Breast epithelium (tissue), 3 donors: ENCODE measurements at regions not wholly inside any gene's neighbourhood (a gene's known extent, or its start where the extent isn't known, plus 50 kb on each side); places are given as distances from the start of the nearest gene placed in this dataset.

Experiments
- POLR2A ChIP-seq: fragments of 450-650 bp; IDR thresholded peaks from one replicate; pipeline ENCODE4 v1.6.1; 2016; ENCODE audit warnings: antibody characterized with exemption, mild to moderate bottlenecking, moderate library complexity
- POLR2AphosphoS5 ChIP-seq, 3 donors: sonication (generic); formaldehyde crosslinking; IDR thresholded peaks; one replicate each; pipeline ENCODE4 v1.6.1; 2017; ENCODE audit warnings: antibody characterized with exemption in 3 of 3
- TF ChIP-seq, protein P1 (sequence below), 3 donors: fragments of 450-650 bp; IDR thresholded peaks; one replicate each; pipeline ENCODE4 v1.5.1; 2016 to 2017; ENCODE audit warnings: antibody characterized with exemption in 3 of 3, mild to moderate bottlenecking in 3 of 3, moderate library complexity in 3 of 3

DNA sequence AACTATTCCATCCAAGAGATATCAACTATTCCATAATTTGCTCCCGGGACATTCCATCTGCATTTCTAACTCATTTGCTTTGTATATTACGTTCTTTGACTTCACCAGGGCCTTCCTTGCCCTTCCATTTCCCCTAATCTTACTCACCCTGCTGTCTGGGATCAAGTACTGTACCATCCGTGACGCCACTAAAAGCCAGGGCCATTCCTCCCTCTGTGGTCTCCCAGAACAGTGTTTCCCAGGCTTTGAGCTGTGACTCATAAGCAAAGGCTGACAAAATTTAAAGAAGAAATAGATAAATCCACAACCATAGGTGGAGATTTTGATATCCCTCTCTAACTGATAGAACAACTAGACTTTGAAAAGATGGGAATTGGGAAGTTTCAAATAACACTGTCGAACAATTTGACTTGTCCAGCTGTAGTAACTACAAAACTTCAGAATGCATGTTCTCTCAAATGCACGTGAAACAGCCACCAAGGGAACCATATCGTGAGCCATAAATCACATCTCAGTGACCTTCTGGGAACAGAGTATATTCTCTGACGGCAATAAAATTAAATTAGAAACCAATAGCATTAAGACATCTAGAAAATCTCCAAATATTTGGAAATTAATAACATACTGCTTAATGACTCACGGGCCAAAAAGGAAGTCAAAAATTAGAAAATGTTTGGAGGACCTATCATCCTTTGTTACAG, 501.0 kb downstream of the SETD4 start:
- TF ChIP-seq, protein P1, sequence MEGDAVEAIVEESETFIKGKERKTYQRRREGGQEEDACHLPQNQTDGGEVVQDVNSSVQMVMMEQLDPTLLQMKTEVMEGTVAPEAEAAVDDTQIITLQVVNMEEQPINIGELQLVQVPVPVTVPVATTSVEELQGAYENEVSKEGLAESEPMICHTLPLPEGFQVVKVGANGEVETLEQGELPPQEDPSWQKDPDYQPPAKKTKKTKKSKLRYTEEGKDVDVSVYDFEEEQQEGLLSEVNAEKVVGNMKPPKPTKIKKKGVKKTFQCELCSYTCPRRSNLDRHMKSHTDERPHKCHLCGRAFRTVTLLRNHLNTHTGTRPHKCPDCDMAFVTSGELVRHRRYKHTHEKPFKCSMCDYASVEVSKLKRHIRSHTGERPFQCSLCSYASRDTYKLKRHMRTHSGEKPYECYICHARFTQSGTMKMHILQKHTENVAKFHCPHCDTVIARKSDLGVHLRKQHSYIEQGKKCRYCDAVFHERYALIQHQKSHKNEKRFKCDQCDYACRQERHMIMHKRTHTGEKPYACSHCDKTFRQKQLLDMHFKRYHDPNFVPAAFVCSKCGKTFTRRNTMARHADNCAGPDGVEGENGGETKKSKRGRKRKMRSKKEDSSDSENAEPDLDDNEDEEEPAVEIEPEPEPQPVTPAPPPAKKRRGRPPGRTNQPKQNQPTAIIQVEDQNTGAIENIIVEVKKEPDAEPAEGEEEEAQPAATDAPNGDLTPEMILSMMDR (IDR thresholded peaks at IDR 0.05): no peak
- TF ChIP-seq POLR2A (no peak), POLR2AphosphoS5 (IDR thresholded peaks at IDR 0.05) (no peak)
